COLO668 (cell line): ENCODE measurements at regions not wholly inside any gene's neighbourhood (a gene's known extent, or its start where the extent isn't known, plus 50 kb on each side); places are given as distances from the start of the nearest gene placed in this dataset.
"Not testable (repeated sequence)": the region's sequence is repeated elsewhere in the genome, so short reads cannot be mapped to it uniquely, and the experiment has no call there.

Experiments used
- DNase-seq: peaks from one replicate; lab custom pipeline; 2025; ENCODE audit not compliant: unreplicated experiment; lab: John Stamatoyannopoulos, UW

- peak; percentile 72 for DNase-seq
Observed at GRCh38 chr14:86357876-86358275, 827.9 kb downstream of the FLRT2 start.

DNA sequence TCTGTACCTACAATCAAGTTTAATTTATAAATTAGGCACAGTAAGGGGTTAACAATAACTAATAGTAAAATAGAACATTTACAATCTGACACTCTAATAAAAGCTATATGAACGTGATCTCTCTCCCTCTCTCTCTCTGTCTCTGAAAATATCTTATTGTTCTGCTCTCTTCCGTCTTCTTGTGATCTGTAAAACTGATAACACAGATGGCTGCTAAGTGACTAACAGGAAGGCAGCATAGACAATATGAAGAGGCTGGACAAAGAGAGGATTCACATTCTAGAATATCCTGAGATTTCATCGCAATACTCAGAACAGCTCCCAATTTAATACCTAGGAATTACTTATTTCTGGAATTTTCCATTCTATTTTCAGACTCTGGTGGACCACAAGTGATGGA, 827.2 kb downstream of the FLRT2 start:
- DNase-seq: no peak

- no peak for DNase-seq
Observed at GRCh38 chr14:86346818-86347384, 817.0 kb downstream of the FLRT2 start.

DNA sequence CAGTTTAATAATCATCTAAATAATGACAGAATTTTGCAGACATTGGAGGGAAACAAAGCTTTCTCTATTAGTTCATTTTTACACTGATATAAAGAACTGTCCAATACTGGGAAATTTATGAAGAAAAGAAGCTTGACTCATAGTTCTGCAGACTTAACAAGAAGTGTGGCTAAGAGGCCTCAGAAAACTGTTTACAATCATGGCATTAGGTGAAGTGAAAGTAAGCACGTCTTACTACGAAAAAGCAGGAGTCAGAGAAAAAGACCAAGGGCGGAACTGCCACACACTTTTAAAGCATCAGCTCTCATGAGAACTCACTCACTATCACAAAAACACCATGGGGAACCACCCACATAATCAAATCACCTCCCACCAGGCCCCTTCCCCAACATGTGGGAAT, 804.4 kb downstream of the FLRT2 start:
- no peak for DNase-seq

DNA sequence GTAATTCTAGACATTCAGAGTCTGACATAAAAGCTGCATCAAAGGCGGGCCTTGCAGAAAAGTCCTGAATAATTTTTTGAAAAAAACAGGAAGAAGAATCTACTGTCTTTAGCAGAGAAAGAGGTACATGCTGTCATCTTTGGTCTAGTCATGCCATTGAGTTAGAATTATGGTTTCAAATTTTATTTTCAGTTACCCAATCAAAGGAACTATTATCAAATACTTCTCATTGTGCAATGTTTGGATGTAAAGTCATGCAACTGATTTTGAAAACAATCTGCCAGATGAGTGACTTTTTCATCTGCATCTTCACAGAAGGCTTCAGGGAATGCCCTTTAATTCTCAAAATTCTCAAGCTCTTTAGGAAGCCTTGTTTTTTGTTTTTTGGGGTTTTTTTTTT, 803.5 kb downstream of the FLRT2 start:
- no peak for DNase-seq

- DNase-seq: no peak
Observed at GRCh38 chr14:86331341-86331740, 801.4 kb downstream of the FLRT2 start.

DNA sequence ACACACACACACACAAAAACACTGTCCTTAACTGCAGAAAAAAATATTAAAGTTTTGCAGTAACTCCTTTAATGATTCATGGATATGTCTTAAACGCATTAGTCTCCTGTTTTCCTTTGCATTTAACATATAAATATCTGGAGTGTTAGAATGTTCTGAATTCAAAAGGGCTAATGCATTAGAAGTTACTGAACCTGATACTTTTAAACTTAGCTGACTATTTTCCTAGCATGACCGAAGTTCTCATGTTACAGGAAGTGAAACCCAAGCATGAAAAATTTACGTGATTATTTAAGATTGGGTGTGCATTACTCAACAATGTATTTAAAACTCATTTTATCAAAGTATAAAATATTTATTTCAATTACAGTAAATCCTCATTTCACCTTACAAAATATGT, 791.2 kb downstream of the FLRT2 start:
- DNase-seq: no peak

GRCh38 chr14:86312154-86312665, 782.3 kb downstream of the FLRT2 start:
- DNase-seq: not testable (repeated sequence)

DNA sequence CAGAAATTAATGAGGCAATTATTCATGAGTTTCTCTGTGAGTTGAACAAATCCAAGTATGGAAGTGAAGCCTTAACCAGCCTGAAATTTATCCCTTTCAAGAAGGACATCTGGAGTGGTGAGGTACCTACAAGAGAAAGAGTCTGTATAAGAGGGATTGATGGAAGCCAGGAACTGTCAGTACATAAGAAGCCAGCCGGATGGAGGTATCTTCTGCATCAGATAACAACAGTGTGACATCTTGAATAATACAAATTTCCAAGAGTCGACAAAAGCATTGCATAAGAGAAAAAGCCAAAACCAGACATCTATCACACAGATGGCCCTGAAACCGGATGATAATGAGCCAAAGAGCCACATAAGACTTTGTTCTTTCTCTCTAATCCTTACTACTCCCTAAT, 781.2 kb downstream of the FLRT2 start:
- DNase-seq: no peak

DNA sequence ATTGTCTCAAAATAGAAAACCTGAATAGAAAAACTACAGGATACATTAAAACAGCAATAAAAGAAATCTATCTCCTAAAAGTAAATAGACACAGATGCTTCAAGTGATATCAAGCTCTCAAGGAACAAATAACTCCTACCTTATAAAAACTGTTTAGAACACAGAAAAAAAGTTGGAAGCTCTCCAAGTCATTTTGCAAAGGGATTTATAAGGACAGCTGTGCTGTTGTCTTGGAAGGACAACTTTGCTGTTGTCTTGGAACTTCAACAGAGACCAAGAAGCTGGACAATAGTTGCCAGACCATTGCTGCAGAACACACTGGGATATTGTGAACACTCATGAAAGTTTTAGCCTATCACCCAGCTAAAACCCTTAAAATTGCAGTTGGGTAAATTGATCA, 780.7 kb downstream of the FLRT2 start:
- no peak for DNase-seq

DNA sequence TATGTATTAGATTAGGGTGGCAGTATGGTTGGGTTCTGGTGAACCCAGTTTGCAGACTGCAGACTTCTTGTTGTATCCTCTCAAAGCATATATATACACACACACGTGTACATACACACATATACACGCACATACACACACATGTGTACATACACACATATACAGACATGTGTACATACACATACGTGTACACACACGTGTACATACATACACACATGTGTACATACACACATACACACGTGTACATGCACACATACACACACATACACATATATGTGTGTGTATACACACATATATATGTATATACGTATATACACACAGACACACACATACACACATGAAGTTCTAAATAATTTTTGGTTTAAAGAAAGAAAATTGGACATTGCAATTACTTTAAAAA, 780.2 kb downstream of the FLRT2 start:
- no peak for DNase-seq

GRCh38 chr14:86305058-86305457, 775.1 kb downstream of the FLRT2 start:
- DNase-seq: no peak

- DNase-seq: peak; percentile 67
Observed at GRCh38 chr14:86299994-86300393, 770.0 kb downstream of the FLRT2 start.

DNA sequence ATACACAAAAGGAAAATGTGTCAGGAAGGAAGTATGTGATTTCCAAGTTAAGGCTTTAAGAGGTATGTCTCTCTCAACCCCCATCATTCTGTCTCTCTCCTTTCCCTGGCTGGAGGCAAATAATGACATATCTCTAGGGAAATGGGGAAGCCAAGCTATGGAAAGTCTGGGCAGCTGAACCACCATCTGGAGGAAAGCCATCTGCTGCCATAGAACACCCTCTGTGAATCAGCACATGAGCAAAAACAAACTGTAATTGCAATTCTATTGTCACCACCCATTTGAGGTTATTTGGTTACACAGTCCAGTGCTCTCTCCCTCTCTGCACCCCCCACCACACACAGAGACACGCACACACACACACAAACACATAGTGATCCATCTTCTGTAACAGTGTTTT, 766.2 kb downstream of the FLRT2 start:
- DNase-seq: peak; percentile 82

GRCh38 chr14:86288336-86288735, 758.4 kb downstream of the FLRT2 start:
- no peak for DNase-seq

DNA sequence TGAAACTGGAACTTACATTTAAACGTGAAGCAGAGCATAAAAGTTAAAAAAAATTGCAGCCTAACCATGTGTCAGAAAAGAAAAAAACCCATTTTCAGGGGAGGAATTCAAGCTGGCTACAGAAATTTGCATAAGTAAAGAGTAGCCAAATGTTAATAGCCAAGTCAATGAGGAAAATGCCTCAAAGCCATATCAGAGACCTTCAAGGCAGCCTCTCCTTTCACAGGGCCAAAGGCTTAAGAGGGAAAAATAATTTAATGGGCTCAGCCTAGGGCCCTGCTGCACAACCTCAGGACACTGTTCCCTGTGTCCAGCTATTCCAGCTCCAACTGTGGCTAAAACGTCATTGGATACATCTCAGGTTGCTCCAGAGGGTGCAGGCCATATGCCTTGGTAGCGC, 749.5 kb downstream of the FLRT2 start:
- no peak for DNase-seq

DNA sequence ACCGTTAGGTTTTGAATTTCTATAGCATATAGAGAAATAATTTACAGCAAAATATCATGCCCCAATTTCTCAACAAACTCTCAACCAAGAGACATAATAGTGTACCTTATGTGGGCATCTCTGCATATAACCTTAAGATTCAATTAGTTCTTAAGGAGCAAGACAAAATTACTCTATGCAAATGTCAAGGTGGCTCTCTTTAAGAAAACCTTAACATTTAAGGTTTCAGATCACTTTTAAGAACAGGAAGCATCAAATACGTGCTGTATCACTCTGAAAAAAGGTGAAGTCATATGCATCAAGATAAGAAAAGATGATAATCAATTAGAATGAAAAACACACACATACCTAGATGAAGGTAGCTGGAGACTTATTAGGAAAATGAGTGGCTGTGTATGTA, 728.0 kb downstream of the FLRT2 start:
- DNase-seq: no peak

- DNase-seq: no peak
Observed at GRCh38 chr14:86243158-86243557, 713.2 kb downstream of the FLRT2 start.

GRCh38 chr14:86237733-86238132, 707.8 kb downstream of the FLRT2 start:
- DNase-seq: no peak

DNA sequence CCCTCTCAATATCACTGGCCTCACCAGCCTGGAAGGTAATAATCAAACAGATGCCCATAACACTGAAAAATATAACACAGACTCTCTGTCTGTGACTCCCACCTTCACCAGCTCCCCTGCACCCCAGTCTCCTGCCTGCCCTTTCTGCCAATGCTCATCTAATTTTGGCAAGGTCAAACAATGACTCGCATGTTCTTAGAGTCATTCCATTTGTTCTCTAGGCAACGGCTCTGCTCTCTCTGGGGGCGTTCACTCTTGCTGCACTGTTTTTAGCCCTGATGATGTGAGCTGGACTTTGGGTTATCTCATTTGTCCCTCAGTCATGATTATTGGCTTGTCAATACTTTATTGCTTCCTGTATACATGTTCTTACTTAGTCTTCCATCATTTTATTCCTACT, 691.8 kb downstream of the FLRT2 start:
- DNase-seq: no peak

- DNase-seq: no peak
Observed at GRCh38 chr14:86221000-86221399, 691.1 kb downstream of the FLRT2 start.

GRCh38 chr14:86217523-86217922, 687.6 kb downstream of the FLRT2 start:
- DNase-seq: no peak

DNA sequence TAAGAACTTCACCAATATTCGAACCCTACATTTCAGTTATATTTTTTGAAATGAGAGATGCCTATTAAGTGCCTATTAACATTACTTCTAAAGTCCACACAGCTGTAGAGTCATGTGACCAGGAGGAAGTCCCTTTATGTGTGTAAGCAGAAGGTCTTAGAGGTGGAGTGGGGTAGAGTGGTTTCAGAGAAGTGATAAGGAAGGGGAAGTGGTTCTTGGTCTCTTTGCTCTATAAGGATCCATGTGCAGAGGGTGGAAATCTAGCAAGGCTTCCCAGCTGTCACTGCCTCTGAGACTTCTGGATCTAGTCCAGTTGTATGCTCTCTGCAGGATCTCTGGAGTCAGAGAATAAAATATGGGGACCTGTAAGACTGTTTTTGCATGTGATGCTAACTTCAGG, 673.9 kb downstream of the FLRT2 start:
- DNase-seq: no peak

- DNase-seq: no peak
Observed at GRCh38 chr14:86196471-86196870, 666.5 kb downstream of the FLRT2 start.
